ENCODE measurements at regions not wholly inside any gene's neighbourhood (a gene's known extent, or its start where the extent isn't known, plus 50 kb on each side); places are given as distances from the start of the nearest gene placed in this dataset.
A peak's percentile ranks its signal among the peaks of the same experiment; 100 is the strongest.
"Not testable (repeated sequence)": the region's sequence is repeated elsewhere in the genome, so short reads cannot be mapped to it uniquely, and the experiment has no call there.

DNA sequence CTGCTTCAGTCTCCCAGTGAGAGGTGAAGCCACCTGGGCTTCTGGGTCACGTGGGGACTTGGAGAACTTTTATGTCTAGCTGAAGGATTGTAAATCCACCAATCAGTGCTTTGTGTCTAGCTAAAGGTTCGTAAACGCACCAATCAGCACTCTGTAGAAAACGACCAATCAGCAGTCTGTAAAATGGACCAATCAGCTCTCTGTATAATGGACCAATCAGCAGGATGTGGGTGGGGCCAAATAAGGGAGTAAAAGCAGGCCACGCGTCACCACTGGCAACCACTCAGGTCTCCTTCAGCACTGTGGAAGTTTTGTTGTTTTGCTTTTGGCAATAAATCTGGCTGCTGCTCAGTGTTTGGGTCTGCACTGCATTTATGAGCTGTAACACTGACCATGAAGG lies 69.1 kb upstream of the NREP start:
- no peaks in the 10 kb centered on the region for H3K9me3 ChIP-seq
- H3K4me1 ChIP-seq: no peaks in the 10 kb centered on the region
- TF ChIP-seq, protein P1, sequence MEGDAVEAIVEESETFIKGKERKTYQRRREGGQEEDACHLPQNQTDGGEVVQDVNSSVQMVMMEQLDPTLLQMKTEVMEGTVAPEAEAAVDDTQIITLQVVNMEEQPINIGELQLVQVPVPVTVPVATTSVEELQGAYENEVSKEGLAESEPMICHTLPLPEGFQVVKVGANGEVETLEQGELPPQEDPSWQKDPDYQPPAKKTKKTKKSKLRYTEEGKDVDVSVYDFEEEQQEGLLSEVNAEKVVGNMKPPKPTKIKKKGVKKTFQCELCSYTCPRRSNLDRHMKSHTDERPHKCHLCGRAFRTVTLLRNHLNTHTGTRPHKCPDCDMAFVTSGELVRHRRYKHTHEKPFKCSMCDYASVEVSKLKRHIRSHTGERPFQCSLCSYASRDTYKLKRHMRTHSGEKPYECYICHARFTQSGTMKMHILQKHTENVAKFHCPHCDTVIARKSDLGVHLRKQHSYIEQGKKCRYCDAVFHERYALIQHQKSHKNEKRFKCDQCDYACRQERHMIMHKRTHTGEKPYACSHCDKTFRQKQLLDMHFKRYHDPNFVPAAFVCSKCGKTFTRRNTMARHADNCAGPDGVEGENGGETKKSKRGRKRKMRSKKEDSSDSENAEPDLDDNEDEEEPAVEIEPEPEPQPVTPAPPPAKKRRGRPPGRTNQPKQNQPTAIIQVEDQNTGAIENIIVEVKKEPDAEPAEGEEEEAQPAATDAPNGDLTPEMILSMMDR (IDR thresholded peaks at IDR 0.05): no peak
- WGBS, 2 donors: 94 to 96% methylated on average over 6 of the region's 6 CpGs
- no peaks in the 10 kb centered on the region for H3K36me3 ChIP-seq
- no peak overlapping the region for H3K27ac ChIP-seq
- no peaks in the 10 kb centered on the region for H3K27me3 ChIP-seq
- no peak for DNase-seq
- H3K4me3 ChIP-seq: no peak overlapping the region
- intact Hi-C loops (cut with DNase I): loop anchor here in 1 of 10 donors (10.0 kb wide), 1 partner anchor 281 kb away; no protein-coding TSS in a partner anchor
- no peak for ATAC-seq

DNA sequence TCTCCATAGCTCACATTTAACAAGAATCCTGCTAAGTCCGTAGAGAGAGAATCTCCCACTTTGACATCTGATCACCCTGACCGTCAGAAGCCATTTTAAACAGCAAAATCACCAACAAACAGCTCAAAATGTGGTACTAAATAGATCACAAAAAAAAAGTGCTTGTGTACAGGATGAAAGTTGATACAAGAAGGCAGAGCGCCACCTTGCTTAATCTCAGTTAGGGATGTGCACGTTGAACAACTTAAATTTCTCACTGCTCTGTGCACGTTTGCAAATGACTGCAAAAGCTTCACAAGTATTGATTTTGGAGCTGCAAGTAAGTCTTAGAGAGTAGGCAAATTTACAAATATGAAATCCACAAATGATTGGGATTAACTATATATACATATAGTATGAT lies 63.1 kb upstream of the NREP start:
- Histone ChIP-seq H3K36me3 (no peaks in the 10 kb centered on the region), H3K27me3 (no peaks in the 10 kb centered on the region), H3K4me3 (no peak overlapping the region), H3K9me3 (peaks cover 0 to 13% (median 0%) of the 10 kb centered on the region in 11 donors), H3K4me1 (no peaks in the 10 kb centered on the region), H3K27ac (no peak overlapping the region)
- 78 to 83% methylated on average over 5 of the region's 5 CpGs for WGBS, 2 donors
- intact Hi-C loops (cut with DNase I): loop anchor here in 1 of 10 donors (10.0 kb wide), 1 partner anchor 275 kb away; no protein-coding TSS in a partner anchor
- ATAC-seq: no peak
- DNase-seq: no peak
- TF ChIP-seq, protein P1 (IDR thresholded peaks at IDR 0.05): no peak

DNA sequence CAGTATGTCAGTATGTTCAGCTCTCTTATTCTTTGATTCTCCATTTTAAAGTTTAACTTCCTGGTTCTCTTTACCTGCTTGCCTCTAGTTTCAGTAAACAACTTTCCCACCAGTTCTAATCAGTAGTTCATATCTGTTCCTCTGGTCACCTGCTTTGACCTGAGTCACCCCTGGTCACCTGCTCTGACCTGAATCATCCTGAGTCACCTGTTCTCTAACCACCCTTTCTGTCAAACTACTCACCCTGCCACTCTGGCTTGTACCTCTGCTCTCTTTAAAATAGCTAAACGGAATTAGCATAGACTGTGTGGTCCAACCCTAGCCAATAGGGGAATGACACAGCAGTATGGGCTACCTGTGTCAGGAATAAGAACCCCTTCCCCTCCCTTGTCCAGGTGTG lies 62.0 kb upstream of the NREP start:
- H3K4me1 ChIP-seq; intact Hi-C loops (cut with DNase I); H3K27me3 ChIP-seq; DNase-seq; H3K36me3 ChIP-seq; ATAC-seq; H3K27ac ChIP-seq; H3K4me3 ChIP-seq: not testable (repeated sequence)
- peaks cover 0 to 13% (median 0%) of the 10 kb centered on the region in 11 donors for H3K9me3 ChIP-seq
- 100% methylated on average over 1 of the region's 1 CpG for WGBS, 2 donors

DNA sequence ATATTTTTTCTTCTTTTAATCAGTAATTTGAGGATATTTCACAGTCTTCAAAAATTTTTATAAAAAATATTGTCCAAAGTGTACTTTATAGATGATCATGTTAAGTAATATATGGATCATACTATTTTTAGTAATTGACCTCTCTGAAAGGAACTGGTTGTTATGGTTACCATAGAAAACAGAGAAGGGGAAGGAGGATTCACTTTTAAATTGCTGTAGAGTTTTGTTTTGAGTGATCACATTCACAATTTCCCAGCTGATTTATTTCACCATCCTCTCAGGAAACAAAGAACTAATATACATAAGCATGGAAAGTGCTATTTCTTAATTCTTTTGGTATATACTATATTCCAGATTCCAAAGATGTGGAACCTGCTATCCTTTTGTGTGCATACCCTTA lies 56.5 kb upstream of the NREP start:
- TF ChIP-seq, protein P1 (IDR thresholded peaks at IDR 0.05): no peak
- Histone ChIP-seq H3K27ac (no peak overlapping the region), H3K4me1 (no peaks in the 10 kb centered on the region), H3K4me3 (no peak overlapping the region), H3K27me3 (no peaks in the 10 kb centered on the region), H3K36me3 (no peaks in the 10 kb centered on the region), H3K9me3 (peaks cover 0 to under 1% (median 0%) of the 10 kb centered on the region in 11 donors)
- DNase-seq: no peak
- ATAC-seq: no peak
- intact Hi-C loops (cut with DNase I): no loop called here

DNA sequence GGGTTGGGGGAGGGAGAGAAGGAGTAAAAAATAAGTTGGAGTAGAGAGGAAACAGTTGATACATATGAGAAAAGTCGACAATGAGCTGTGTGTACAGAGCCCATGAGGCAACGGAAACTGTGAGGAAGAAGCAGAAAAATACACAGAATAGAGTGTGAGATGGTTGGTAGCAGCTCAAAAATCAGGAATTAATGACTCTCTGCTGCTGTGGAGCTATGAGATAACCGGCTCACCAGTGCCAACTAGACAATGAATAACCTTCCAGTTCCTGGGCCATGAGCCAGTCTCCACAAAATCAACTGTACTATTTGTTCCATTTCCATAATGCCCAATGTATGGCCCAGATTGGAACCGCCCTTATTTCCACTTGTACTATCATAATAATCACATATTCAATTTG lies 53.1 kb upstream of the NREP start:
- H3K36me3 ChIP-seq: no peaks in the 10 kb centered on the region
- 68 to 80% methylated on average over 4 of the region's 4 CpGs for WGBS, 2 donors
- DNase-seq: no peak
- intact Hi-C loops (cut with DNase I): no loop called here
- H3K4me1 ChIP-seq: no peaks in the 10 kb centered on the region
- no peaks in the 10 kb centered on the region for H3K9me3 ChIP-seq
- TF ChIP-seq, protein P1 (IDR thresholded peaks at IDR 0.05): no peak
- H3K27me3 ChIP-seq: no peaks in the 10 kb centered on the region
- peak in 2 of 8 donors; percentile 27 to 59 for ATAC-seq
- no peak overlapping the region for H3K27ac ChIP-seq
- H3K4me3 ChIP-seq: no peak overlapping the region

Measured in heart right ventricle (tissue), 16 donors.